Mammary epithelial cell (primary cell): ENCODE measurements at regions not wholly inside any gene's neighbourhood (a gene's known extent, or its start where the extent isn't known, plus 50 kb on each side); places are given as distances from the start of the nearest gene placed in this dataset.

Experiments
- CTCF ChIP-seq, 2 donors: IDR thresholded peaks in 1 of 2; conservative IDR thresholded peaks in 1 of 2; 2 replicates each; pipeline ENCODE4 v1.5.1; 2011 to 2012; ENCODE audit warnings: inconsistent platforms in 2 of 2, low read length in 2 of 2, mild to moderate bottlenecking in 2 of 2, control low read depth in 1 of 2, low read depth in 1 of 2; ENCODE audit not compliant: insufficient read depth in 1 of 2; ENCODE audit errors: extremely low read depth in 1 of 2
- EZH2 ChIP-seq: IDR thresholded peaks from 2 replicates; pipeline ENCODE4 v1.6.1; 2012; ENCODE audit warnings: low read length, inconsistent platforms, borderline replicate concordance

- TF ChIP-seq EZH2 (no peak), CTCF (conservative IDR thresholded peaks at IDR 0.05 in 1 of 2, IDR thresholded peaks at IDR 0.05 in 1 of 2; ENCODE audit: extremely low read depth in 1 of 2, insufficient read depth in 1 of 2, low read depth in 1 of 2, low read length in 2 of 2) (no peak)
These were observed 123.4 kb upstream of the MAN2A1 start for GRCh38 chr5:109566361-109566760.
